Liver (tissue), 3 donors: ENCODE measurements at regions not wholly inside any gene's neighbourhood (a gene's known extent, or its start where the extent isn't known, plus 50 kb on each side); places are given as distances from the start of the nearest gene placed in this dataset.

Source experiments
- EGR1 ChIP-seq, 2 donors: IDR thresholded peaks; 2 replicates each; pipeline ENCODE4 v1.6.1; 2016 to 2018; ENCODE audit warnings: antibody characterized with exemption in 2 of 2, low read depth in 2 of 2
- FOXA1 ChIP-seq: IDR thresholded peaks from 2 replicates; pipeline ENCODE4 v1.6.1; 2016; ENCODE audit warnings: antibody characterized with exemption
- GABPA ChIP-seq, 2 donors: IDR thresholded peaks in 1 of 2; conservative IDR thresholded peaks in 1 of 2; 2 replicates each; pipeline ENCODE4 v1.6.1; 2016; ENCODE audit warnings: antibody characterized with exemption in 2 of 2, mild to moderate bottlenecking in 1 of 2, moderate library complexity in 1 of 2
- TAF1 ChIP-seq: conservative IDR thresholded peaks from 2 replicates; pipeline ENCODE4 v1.6.1; 2016; ENCODE audit warnings: antibody characterized with exemption, mild to moderate bottlenecking
- TF ChIP-seq, protein P1 (sequence below): fragments of 150-350 bp; IDR thresholded peaks from 2 replicates; pipeline ENCODE4 v1.5.1; 2017; ENCODE audit warnings: improper control_type of control experiment, low read depth, low read length; ENCODE audit not compliant: missing input control
- donor health status: healthy.
- donor health status: healthy.

DNA sequence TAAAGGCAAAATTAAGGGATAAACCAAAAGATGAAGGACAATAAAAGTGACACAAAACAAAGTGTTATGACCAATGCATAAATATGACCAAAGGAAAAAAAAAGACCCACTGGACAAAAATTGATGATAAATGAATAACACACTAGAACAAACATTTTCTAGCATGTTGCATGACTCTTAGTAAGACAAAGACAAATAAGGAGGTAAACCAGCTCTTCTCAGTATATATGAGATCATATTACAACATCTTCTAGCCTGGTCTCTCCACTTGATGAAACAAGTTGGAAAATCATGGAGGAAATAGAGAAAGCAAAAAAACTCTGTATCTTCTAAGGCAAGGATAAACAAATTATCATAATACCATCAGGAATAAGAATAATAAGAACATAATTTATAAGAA, 163.9 kb upstream of the GBE1 start:
- TF ChIP-seq, protein P1, sequence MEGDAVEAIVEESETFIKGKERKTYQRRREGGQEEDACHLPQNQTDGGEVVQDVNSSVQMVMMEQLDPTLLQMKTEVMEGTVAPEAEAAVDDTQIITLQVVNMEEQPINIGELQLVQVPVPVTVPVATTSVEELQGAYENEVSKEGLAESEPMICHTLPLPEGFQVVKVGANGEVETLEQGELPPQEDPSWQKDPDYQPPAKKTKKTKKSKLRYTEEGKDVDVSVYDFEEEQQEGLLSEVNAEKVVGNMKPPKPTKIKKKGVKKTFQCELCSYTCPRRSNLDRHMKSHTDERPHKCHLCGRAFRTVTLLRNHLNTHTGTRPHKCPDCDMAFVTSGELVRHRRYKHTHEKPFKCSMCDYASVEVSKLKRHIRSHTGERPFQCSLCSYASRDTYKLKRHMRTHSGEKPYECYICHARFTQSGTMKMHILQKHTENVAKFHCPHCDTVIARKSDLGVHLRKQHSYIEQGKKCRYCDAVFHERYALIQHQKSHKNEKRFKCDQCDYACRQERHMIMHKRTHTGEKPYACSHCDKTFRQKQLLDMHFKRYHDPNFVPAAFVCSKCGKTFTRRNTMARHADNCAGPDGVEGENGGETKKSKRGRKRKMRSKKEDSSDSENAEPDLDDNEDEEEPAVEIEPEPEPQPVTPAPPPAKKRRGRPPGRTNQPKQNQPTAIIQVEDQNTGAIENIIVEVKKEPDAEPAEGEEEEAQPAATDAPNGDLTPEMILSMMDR: no peak
- TF ChIP-seq TAF1: no peak
- no peak for TF ChIP-seq EGR1 (IDR thresholded peaks at IDR 0.05; ENCODE audit: low read depth in 2 of 2)
- TF ChIP-seq GABPA (IDR thresholded peaks at IDR 0.05 in 1 of 2, conservative IDR thresholded peaks at IDR 0.05 in 1 of 2): no peak
- TF ChIP-seq FOXA1: no peak
